ENCODE measurements at regions not wholly inside any gene's neighbourhood (a gene's known extent, or its start where the extent isn't known, plus 50 kb on each side); places are given as distances from the start of the nearest gene placed in this dataset.

DNA sequence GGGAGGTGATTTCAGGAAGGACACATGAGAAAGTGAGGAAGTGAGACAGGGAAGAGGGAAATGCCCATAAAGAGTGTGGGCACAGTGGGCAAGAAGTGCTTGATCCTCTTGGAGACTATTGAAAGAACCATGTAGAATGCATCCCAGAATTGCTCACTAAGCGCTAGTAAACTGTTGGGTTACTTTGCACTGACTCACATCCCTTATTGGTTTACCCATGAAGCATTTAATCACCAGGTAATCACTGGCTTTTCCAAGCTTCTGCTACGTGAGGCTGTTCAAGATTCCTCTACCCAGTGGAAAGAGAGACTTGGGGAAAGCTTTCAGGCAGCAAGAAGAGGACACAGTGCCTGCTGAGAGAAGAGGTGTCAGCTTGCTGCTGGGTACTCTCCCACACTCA is 410.0 kb upstream of the JAG1 start:
- H3K4me1 ChIP-seq (replicated peaks in 1 of 4; ENCODE audit: control insufficient read depth in 3 of 4, insufficient read depth in 4 of 4, low read length in 3 of 4) = no peaks in the 10 kb centered on the region; a peak in 1 of 7 replicates
- CTCF ChIA-PET (ENCODE audit: partially characterized antibody) = interaction anchor here (2.3 kb wide), 1 partner anchor 8 kb away, joined by 7 read pairs; no protein-coding TSS in a partner anchor
- H2BK15ac ChIP-seq (ENCODE audit: low read length) = no peak overlapping the region
- no peak overlapping the region for H2BK5ac ChIP-seq (ENCODE audit: low read depth, low read length)
- no peak overlapping the region for H3K56ac ChIP-seq (replicated peaks; ENCODE audit: insufficient read length, low read depth, low read length)
- H3K14ac ChIP-seq (ENCODE audit: insufficient read length) = no peak overlapping the region
- no peak overlapping the region for H4K5ac ChIP-seq (ENCODE audit: insufficient read length, low read depth, low read length)
- no peak overlapping the region for H4K8ac ChIP-seq (ENCODE audit: extremely low read depth, insufficient read depth, low read length)
- no peak overlapping the region for H3K18ac ChIP-seq (ENCODE audit: extremely low read depth, low read length)
- H2AK5ac ChIP-seq (ENCODE audit: low read depth, low read length) = no peak overlapping the region
- H3K79me1 ChIP-seq (ENCODE audit: low read depth, low read length) = no peaks in the 10 kb centered on the region
- no peak overlapping the region for H3K4me3 ChIP-seq (ENCODE audit: extremely low read depth in 1 of 4, insufficient read depth in 2 of 4, low read depth in 3 of 4, low read length in 4 of 4)
- no peaks in the 10 kb centered on the region for H3K36me3 ChIP-seq (ENCODE audit: control insufficient read depth in 2 of 4, insufficient read depth in 4 of 4, low read length in 3 of 4)
- DNase-seq (ENCODE audit: low read depth in 1 of 2, low spot score in 2 of 2) (no peak), FAIRE-seq (no peak)
- POLR2A ChIA-PET (ENCODE audit: partially characterized antibody) = interaction anchor here (0.6 kb wide), 1 partner anchor 428 kb away, joined by 3 read pairs; no protein-coding TSS in a partner anchor
- H3K23me2 ChIP-seq (ENCODE audit: low read depth, low read length) = no peaks in the 10 kb centered on the region
- no peak overlapping the region for H3K27ac ChIP-seq (ENCODE audit: low read depth, low read length)
- H2AFZ ChIP-seq (ENCODE audit: low read length) = no peak overlapping the region
- no peak overlapping the region for H3K4me2 ChIP-seq (ENCODE audit: insufficient read depth in 1 of 2, low read depth in 2 of 2, low read length in 2 of 2)
- H3K9ac ChIP-seq (replicated peaks in 1 of 4; ENCODE audit: extremely low read depth in 1 of 4, low read depth in 3 of 4, low read length in 3 of 4) = no peak overlapping the region
- no peaks in the 10 kb centered on the region for H3K9me3 ChIP-seq (ENCODE audit: insufficient read depth in 2 of 2, low read depth in 1 of 2, low read length in 1 of 2)
- no peak overlapping the region for H4K91ac ChIP-seq (replicated peaks; ENCODE audit: insufficient read length, low read length)
- H4K20me1 ChIP-seq (replicated peaks in 1 of 2; ENCODE audit: control insufficient read depth in 1 of 2, insufficient read depth in 2 of 2, low read length in 2 of 2) = no peaks in the 10 kb centered on the region
- no peak overlapping the region for H2BK12ac ChIP-seq (ENCODE audit: low read depth, low read length)
- 94% methylated on average over 2 of the region's 2 CpGs; no CpG with 5 or more reads in 1 of the 2 experiments for WGBS, 2 experiments (ENCODE audit: extremely low coverage in 1 of 2, insufficient coverage in 1 of 2, insufficient read length in 1 of 2, insufficient replicate concordance in 2 of 2, low coverage in 1 of 2, low lambda C conversion rate in 2 of 2, missing lambda C conversion rate in 1 of 2)
- H3K79me2 ChIP-seq (ENCODE audit: control insufficient read depth in 1 of 2, insufficient read depth in 2 of 2, low read length in 2 of 2) = no peaks in the 10 kb centered on the region
- no peak overlapping the region for H3K4ac ChIP-seq (replicated peaks; ENCODE audit: insufficient read length, low read depth, low read length)
- no peak overlapping the region for H2BK120ac ChIP-seq (replicated peaks; ENCODE audit: low read depth, low read length)
- H3K27me3 ChIP-seq (replicated peaks in 1 of 4; ENCODE audit: control insufficient read depth in 3 of 4, extremely low read depth in 1 of 4, insufficient read depth in 3 of 4, low read length in 3 of 4) = no peaks in the 10 kb centered on the region
- H2BK20ac ChIP-seq (ENCODE audit: low read length) = no peak overlapping the region
- H3K23ac ChIP-seq (ENCODE audit: insufficient read length) = no peak overlapping the region
- TF ChIP-seq EP300 (IDR thresholded peaks at IDR 0.05; ENCODE audit: borderline replicate concordance in 1 of 2, low read depth in 2 of 2, low read length in 2 of 2) = no peak
- TF ChIP-seq CBX5 (IDR thresholded peaks at IDR 0.05; ENCODE audit: low read depth, low read length) = no peak
- TF ChIP-seq RBBP5 (IDR thresholded peaks at IDR 0.05; ENCODE audit: borderline replicate concordance, low read depth, low read length) = no peak
- TF ChIP-seq EGR1 (IDR thresholded peaks at IDR 0.05; ENCODE audit: borderline replicate concordance, low read depth, low read length) = no peak
- TF ChIP-seq BRCA1 (IDR thresholded peaks at IDR 0.05; ENCODE audit: low read depth, low read length) = no peak
- TF ChIP-seq, protein P1, sequence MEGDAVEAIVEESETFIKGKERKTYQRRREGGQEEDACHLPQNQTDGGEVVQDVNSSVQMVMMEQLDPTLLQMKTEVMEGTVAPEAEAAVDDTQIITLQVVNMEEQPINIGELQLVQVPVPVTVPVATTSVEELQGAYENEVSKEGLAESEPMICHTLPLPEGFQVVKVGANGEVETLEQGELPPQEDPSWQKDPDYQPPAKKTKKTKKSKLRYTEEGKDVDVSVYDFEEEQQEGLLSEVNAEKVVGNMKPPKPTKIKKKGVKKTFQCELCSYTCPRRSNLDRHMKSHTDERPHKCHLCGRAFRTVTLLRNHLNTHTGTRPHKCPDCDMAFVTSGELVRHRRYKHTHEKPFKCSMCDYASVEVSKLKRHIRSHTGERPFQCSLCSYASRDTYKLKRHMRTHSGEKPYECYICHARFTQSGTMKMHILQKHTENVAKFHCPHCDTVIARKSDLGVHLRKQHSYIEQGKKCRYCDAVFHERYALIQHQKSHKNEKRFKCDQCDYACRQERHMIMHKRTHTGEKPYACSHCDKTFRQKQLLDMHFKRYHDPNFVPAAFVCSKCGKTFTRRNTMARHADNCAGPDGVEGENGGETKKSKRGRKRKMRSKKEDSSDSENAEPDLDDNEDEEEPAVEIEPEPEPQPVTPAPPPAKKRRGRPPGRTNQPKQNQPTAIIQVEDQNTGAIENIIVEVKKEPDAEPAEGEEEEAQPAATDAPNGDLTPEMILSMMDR (IDR thresholded peaks at IDR 0.05; ENCODE audit: control extremely low read depth in 1 of 3, insufficient read depth in 1 of 3, low read depth in 1 of 3, low read length in 3 of 3) = no peak
- no peak for TF ChIP-seq SAP30 (IDR thresholded peaks at IDR 0.05; ENCODE audit: insufficient read depth, insufficient replicate concordance, low read length)
- TF ChIP-seq JUN (IDR thresholded peaks at IDR 0.05; ENCODE audit: low read depth, low read length) = no peak
- TF ChIP-seq FOSL1 (IDR thresholded peaks at IDR 0.05; ENCODE audit: insufficient read depth, low read depth, low read length) = no peak

Data from H1 (cell line).